ENCODE measurements at regions not wholly inside any gene's neighbourhood (a gene's known extent, or its start where the extent isn't known, plus 50 kb on each side); places are given as distances from the start of the nearest gene placed in this dataset.

- H4K20me1 ChIP-seq (ENCODE audit: control insufficient read depth, insufficient read depth, insufficient read length): no peaks in the 10 kb centered on the region
- H2BK5ac ChIP-seq (ENCODE audit: insufficient read length, low read length): no peak overlapping the region
- no peak overlapping the region for H3K4me2 ChIP-seq (ENCODE audit: insufficient read depth, insufficient read length, low read length)
- H3K23ac ChIP-seq (ENCODE audit: insufficient read length, low read depth, low read length): no peak overlapping the region
- no peak overlapping the region for H2AFZ ChIP-seq (ENCODE audit: low read length)
- no peak overlapping the region for H3K56ac ChIP-seq (ENCODE audit: insufficient read length, low read depth, low read length)
- H3K27me3 ChIP-seq (ENCODE audit: insufficient read depth, low read length): no peaks in the 10 kb centered on the region
- no peak overlapping the region for H4K5ac ChIP-seq (ENCODE audit: insufficient read length, low read depth, low read length)
- Mint-ChIP-seq H3K4me1 (peaks cover 0 to 13% of the 10 kb centered on the region in 2 experiments; a peak in 2 of 4 replicates), H3K36me3 (ENCODE audit: insufficient read depth in 1 of 3, low read depth in 3 of 3) (no peaks in the 10 kb centered on the region), H3K4me3 (no peak overlapping the region), H3K27me3 (ENCODE audit: low read depth) (peaks cover 19% of the 10 kb centered on the region), H3K9me3 (no peaks in the 10 kb centered on the region), H3K27ac (no peak overlapping the region)
- DNase-seq: peak; percentile 27
- H2BK120ac ChIP-seq (ENCODE audit: low read depth, low read length, poor library complexity, severe bottlenecking): no peak overlapping the region
- no peak overlapping the region for H2BK12ac ChIP-seq (ENCODE audit: insufficient read length, low read depth, low read length)
- no peaks in the 10 kb centered on the region for H3K23me2 ChIP-seq (ENCODE audit: insufficient read length, low read depth, low read length, poor library complexity, severe bottlenecking)
- no peak overlapping the region for H3K27ac ChIP-seq (ENCODE audit: insufficient read length, low read depth, low read length)
- H4K8ac ChIP-seq (replicated peaks; ENCODE audit: insufficient read length, low read depth, low read length): no peak overlapping the region
- no peak overlapping the region for H4K91ac ChIP-seq (ENCODE audit: insufficient read length, low read depth, low read length)
- no peaks in the 10 kb centered on the region for H3K79me2 ChIP-seq (ENCODE audit: insufficient read depth, low read length)
- no peak overlapping the region for H3K14ac ChIP-seq (ENCODE audit: insufficient read depth, low read length)
- no CpG with 5 or more reads among the region's 2 CpGs for WGBS (ENCODE audit: extremely low coverage, insufficient read length, low lambda C conversion rate)
- no peak overlapping the region for H2AK5ac ChIP-seq (ENCODE audit: insufficient read length, low read length)
- no peaks in the 10 kb centered on the region for H3K9me3 ChIP-seq (ENCODE audit: control insufficient read depth, low read depth, low read length)
- H2BK15ac ChIP-seq (ENCODE audit: low read depth, low read length): no peak overlapping the region
- H2BK20ac ChIP-seq (ENCODE audit: low read depth, low read length, poor library complexity, severe bottlenecking): no peak overlapping the region
- no peaks in the 10 kb centered on the region for H3K79me1 ChIP-seq (ENCODE audit: insufficient read depth, low read depth, low read length, poor library complexity, severe bottlenecking)
- H3K4ac ChIP-seq (ENCODE audit: low read depth, low read length): no peak overlapping the region
- no peak overlapping the region for H3K18ac ChIP-seq (ENCODE audit: insufficient read length, low read depth, low read length)
- 0 out of 3 replicates have a peak, but pooled peaks have one; percentile 18 for TF ChIP-seq CTCF (conservative IDR thresholded peaks at IDR 0.05)
- no peak overlapping the region for H3K9ac ChIP-seq (ENCODE audit: extremely low read depth, insufficient read length, low read length)
- H3K4me1 ChIP-seq (ENCODE audit: insufficient read depth, low read length): no peaks in the 10 kb centered on the region
- H3T11ph ChIP-seq (ENCODE audit: low read length): no peak overlapping the region
Measured at GRCh38 chr17:34725008-34725407, 145.6 kb downstream of the TMEM132E start.

Data from H9 (cell line).